ENCODE measurements at regions not wholly inside any gene's neighbourhood (a gene's known extent, or its start where the extent isn't known, plus 50 kb on each side); places are given as distances from the start of the nearest gene placed in this dataset.

GRCh38 chr4:179112441-179113170 lies 1670.4 kb upstream of the AGA start:
- Mint-ChIP-seq H3K36me3 (ENCODE audit: low read depth, unreplicated experiment) (no peaks in the 10 kb centered on the region), H3K9me3 (ENCODE audit: unreplicated experiment) (no peaks in the 10 kb centered on the region), H3K27me3 (ENCODE audit: unreplicated experiment) (no peaks in the 10 kb centered on the region), H3K4me3 (ENCODE audit: unreplicated experiment) (no peak overlapping the region), H3K4me1 (ENCODE audit: unreplicated experiment) (peaks cover 4% of the 10 kb centered on the region), H3K27ac (ENCODE audit: unreplicated experiment) (no peak overlapping the region)
- no peak for TF ChIP-seq CTCF (IDR thresholded peaks at IDR 0.05; ENCODE audit: unreplicated experiment)
- DNase-seq (ENCODE audit: low spot score), result no peak

- DNase-seq (ENCODE audit: low spot score), result no peak
- peaks cover 4% of the 10 kb centered on the region for H3K4me1 Mint-ChIP-seq (ENCODE audit: unreplicated experiment)
- H3K36me3 Mint-ChIP-seq (ENCODE audit: low read depth, unreplicated experiment), result no peaks in the 10 kb centered on the region
- H3K9me3 Mint-ChIP-seq (ENCODE audit: unreplicated experiment), result no peaks in the 10 kb centered on the region
- no peak overlapping the region for H3K4me3 Mint-ChIP-seq (ENCODE audit: unreplicated experiment)
- no peak overlapping the region for H3K27ac Mint-ChIP-seq (ENCODE audit: unreplicated experiment)
- no peak for TF ChIP-seq CTCF (IDR thresholded peaks at IDR 0.05; ENCODE audit: unreplicated experiment)
- H3K27me3 Mint-ChIP-seq (ENCODE audit: unreplicated experiment), result no peaks in the 10 kb centered on the region
These were observed 1672.4 kb upstream of the AGA start for GRCh38 chr4:179114615-179115014.

DNA sequence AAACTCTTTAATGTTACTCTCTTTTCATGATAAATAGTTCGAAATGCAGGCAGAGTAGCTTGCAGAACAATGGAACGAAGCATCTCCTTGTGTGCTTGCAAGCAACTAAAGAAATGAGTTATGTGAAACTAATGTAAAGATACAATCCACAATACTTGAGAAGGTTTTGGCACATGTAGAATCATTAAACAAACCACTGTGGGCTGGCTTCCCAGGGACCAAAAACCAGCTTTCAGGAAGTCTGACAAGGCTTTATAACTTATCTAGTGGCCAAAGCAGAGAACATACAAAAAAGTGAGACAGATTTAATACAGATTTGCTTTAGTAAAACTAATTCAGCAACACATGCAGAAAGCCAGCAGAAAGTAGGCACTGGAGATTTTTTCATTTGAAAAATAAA lies 1673.8 kb upstream of the AGA start:
- DNase-seq (ENCODE audit: low spot score), result no peak
- no peak overlapping the region for H3K4me3 Mint-ChIP-seq (ENCODE audit: unreplicated experiment)
- no peak for TF ChIP-seq CTCF (IDR thresholded peaks at IDR 0.05; ENCODE audit: unreplicated experiment)
- H3K27me3 Mint-ChIP-seq (ENCODE audit: unreplicated experiment), result no peaks in the 10 kb centered on the region
- H3K4me1 Mint-ChIP-seq (ENCODE audit: unreplicated experiment), result peaks cover 4% of the 10 kb centered on the region
- H3K36me3 Mint-ChIP-seq (ENCODE audit: low read depth, unreplicated experiment), result no peaks in the 10 kb centered on the region
- H3K9me3 Mint-ChIP-seq (ENCODE audit: unreplicated experiment), result no peaks in the 10 kb centered on the region
- no peak overlapping the region for H3K27ac Mint-ChIP-seq (ENCODE audit: unreplicated experiment)

GRCh38 chr4:179116581-179116980 lies 1674.3 kb upstream of the AGA start:
- TF ChIP-seq CTCF (IDR thresholded peaks at IDR 0.05; ENCODE audit: unreplicated experiment), result no peak
- DNase-seq (ENCODE audit: low spot score), result no peak
- Mint-ChIP-seq H3K9me3 (ENCODE audit: unreplicated experiment) (no peaks in the 10 kb centered on the region), H3K4me1 (ENCODE audit: unreplicated experiment) (peaks cover 4% of the 10 kb centered on the region), H3K4me3 (ENCODE audit: unreplicated experiment) (no peak overlapping the region), H3K36me3 (ENCODE audit: low read depth, unreplicated experiment) (no peaks in the 10 kb centered on the region), H3K27me3 (ENCODE audit: unreplicated experiment) (no peaks in the 10 kb centered on the region), H3K27ac (ENCODE audit: unreplicated experiment) (no peak overlapping the region)

DNA sequence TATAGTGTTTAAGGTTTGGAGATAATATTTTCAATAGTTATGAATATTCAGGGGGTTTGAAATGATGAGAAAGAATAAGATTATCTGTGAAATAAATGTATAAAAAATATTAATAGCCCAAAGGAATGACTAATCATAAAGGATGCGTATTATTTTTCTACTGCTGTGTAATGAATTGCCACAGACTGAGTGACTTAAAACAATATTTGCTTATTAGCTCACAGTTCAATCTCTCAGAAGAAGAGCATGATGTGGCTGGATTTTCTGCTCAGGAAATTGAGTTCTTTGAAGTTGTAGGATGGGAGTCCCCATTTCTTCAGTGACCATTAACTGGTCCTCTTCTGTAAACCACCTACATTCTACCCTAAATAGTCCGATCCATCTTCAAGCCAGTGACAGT lies 1680.8 kb upstream of the AGA start:
- Mint-ChIP-seq H3K9me3 (ENCODE audit: unreplicated experiment) (no peaks in the 10 kb centered on the region), H3K27ac (ENCODE audit: unreplicated experiment) (no peak overlapping the region), H3K4me1 (ENCODE audit: unreplicated experiment) (peaks cover 11% of the 10 kb centered on the region), H3K4me3 (ENCODE audit: unreplicated experiment) (no peak overlapping the region), H3K27me3 (ENCODE audit: unreplicated experiment) (no peaks in the 10 kb centered on the region), H3K36me3 (ENCODE audit: low read depth, unreplicated experiment) (no peaks in the 10 kb centered on the region)
- no peak for DNase-seq (ENCODE audit: low spot score)
- no peak for TF ChIP-seq CTCF (IDR thresholded peaks at IDR 0.05; ENCODE audit: unreplicated experiment)

Measured in endothelial cell (in vitro differentiated cells).